ENCODE measurements at regions not wholly inside any gene's neighbourhood (a gene's known extent, or its start where the extent isn't known, plus 50 kb on each side); places are given as distances from the start of the nearest gene placed in this dataset.

- WGBS = 94% methylated on average over 1 of the region's 1 CpG
- DNase-seq (ENCODE audit: low spot score in 2 of 2) = no peak
Measured at GRCh38 chr5:12274236-12274635, 370.0 kb upstream of the CTNND2 start.

GRCh38 chr5:12272389-12272788, 368.1 kb upstream of the CTNND2 start:
- DNase-seq (ENCODE audit: low spot score in 2 of 2) = no peak
- H3K27ac ChIP-seq = no peak overlapping the region
- H3K4me1 ChIP-seq = no peaks in the 10 kb centered on the region
- TF ChIP-seq EP300 (IDR thresholded peaks at IDR 0.05) (no peak), POLR2AphosphoS5 (IDR thresholded peaks at IDR 0.05) (no peak), POLR2A (IDR thresholded peaks at IDR 0.05) (no peak), CTCF (IDR thresholded peaks at IDR 0.05) (no peak)
- WGBS = 80% methylated on average over 5 of the region's 5 CpGs
- H3K9me3 ChIP-seq = no peaks in the 10 kb centered on the region
- H3K4me3 ChIP-seq = no peak overlapping the region
- no peaks in the 10 kb centered on the region for H3K27me3 ChIP-seq
- no peaks in the 10 kb centered on the region for H3K36me3 ChIP-seq

More at GRCh38 chr5:12274236-12274635, 370.0 kb upstream of the CTNND2 start:
- no peaks in the 10 kb centered on the region for H3K27me3 ChIP-seq
- H3K27ac ChIP-seq = no peak overlapping the region
- no peaks in the 10 kb centered on the region for H3K9me3 ChIP-seq
- H3K4me1 ChIP-seq = no peaks in the 10 kb centered on the region
- H3K36me3 ChIP-seq = no peaks in the 10 kb centered on the region
- no peak for TF ChIP-seq EP300 (IDR thresholded peaks at IDR 0.05)
- no peak for TF ChIP-seq POLR2A (IDR thresholded peaks at IDR 0.05)
- no peak for TF ChIP-seq CTCF (IDR thresholded peaks at IDR 0.05)
- TF ChIP-seq POLR2AphosphoS5 (IDR thresholded peaks at IDR 0.05) = no peak
- H3K4me3 ChIP-seq = no peak overlapping the region

- TF ChIP-seq CTCF (IDR thresholded peaks at IDR 0.05) (no peak), EP300 (IDR thresholded peaks at IDR 0.05) (no peak), POLR2AphosphoS5 (IDR thresholded peaks at IDR 0.05) (no peak), POLR2A (IDR thresholded peaks at IDR 0.05) (no peak)
- Histone ChIP-seq H3K27me3 (no peaks in the 10 kb centered on the region), H3K36me3 (no peaks in the 10 kb centered on the region), H3K27ac (no peak overlapping the region), H3K4me3 (no peak overlapping the region), H3K4me1 (no peaks in the 10 kb centered on the region), H3K9me3 (no peaks in the 10 kb centered on the region)
- no peak for DNase-seq (ENCODE audit: low spot score in 2 of 2)
- 68% methylated on average over 1 of the region's 1 CpG for WGBS
Measured at GRCh38 chr5:12270914-12271313, 366.7 kb upstream of the CTNND2 start.

GRCh38 chr5:12269164-12269563, 364.9 kb upstream of the CTNND2 start:
- Histone ChIP-seq H3K4me3 (no peak overlapping the region), H3K4me1 (no peaks in the 10 kb centered on the region), H3K27ac (no peak overlapping the region), H3K9me3 (no peaks in the 10 kb centered on the region), H3K27me3 (no peaks in the 10 kb centered on the region), H3K36me3 (no peaks in the 10 kb centered on the region)
- no peak for DNase-seq (ENCODE audit: low spot score in 2 of 2)
- TF ChIP-seq EP300 (IDR thresholded peaks at IDR 0.05) = no peak
- no peak for TF ChIP-seq CTCF (IDR thresholded peaks at IDR 0.05)
- no peak for TF ChIP-seq POLR2AphosphoS5 (IDR thresholded peaks at IDR 0.05)
- no peak for TF ChIP-seq POLR2A (IDR thresholded peaks at IDR 0.05)
- WGBS = 56% methylated on average over 3 of the region's 3 CpGs

GRCh38 chr5:12258549-12258948, 354.3 kb upstream of the CTNND2 start:
- H3K27me3 ChIP-seq = no peaks in the 10 kb centered on the region

More at GRCh38 chr5:12258549-12258948, 354.3 kb upstream of the CTNND2 start:
- no peak for DNase-seq (ENCODE audit: low spot score in 2 of 2)
- WGBS = 76% methylated on average over 2 of the region's 2 CpGs
- no peak overlapping the region for H3K4me3 ChIP-seq
- H3K36me3 ChIP-seq = no peaks in the 10 kb centered on the region
- H3K27ac ChIP-seq = no peak overlapping the region
- H3K9me3 ChIP-seq = peaks cover 7% of the 10 kb centered on the region
- H3K4me1 ChIP-seq = no peaks in the 10 kb centered on the region
- TF ChIP-seq POLR2AphosphoS5 (IDR thresholded peaks at IDR 0.05) (no peak), CTCF (IDR thresholded peaks at IDR 0.05) (no peak), EP300 (IDR thresholded peaks at IDR 0.05) (no peak), POLR2A (IDR thresholded peaks at IDR 0.05) (no peak)
